Right lobe of liver (tissue), 6 donors: ENCODE measurements at regions not wholly inside any gene's neighbourhood (a gene's known extent, or its start where the extent isn't known, plus 50 kb on each side); places are given as distances from the start of the nearest gene placed in this dataset.

Experiments
- ATAC-seq, 4 donors: fragments of 200-7000 bp; cut with Tn5 transposase; one replicate each; pipeline ENCODE4 v1.9.1; 2020; ENCODE audit warnings: mild to moderate bottlenecking in 4 of 4, moderate library complexity in 4 of 4
- DNase-seq, 3 donors: peaks; one replicate each; pipeline ENCODE4 v3.0.0-alpha.2; 2020
- H3K27ac ChIP-seq, 3 donors: fragments of 200-600 bp; one replicate each; pipeline ENCODE4 v1.8.0; 2022
- H3K27me3 ChIP-seq, 2 donors: fragments of 200-600 bp; one replicate each; pipeline ENCODE4 v1.8.0; 2022
- H3K36me3 ChIP-seq, 4 donors: fragments of 200-600 bp; sonication (generic) in 1 of 4; one replicate each; pipeline versions ENCODE4 v1.5.1 to v1.8.0; 2017 to 2022; ENCODE audit warnings: control low read depth in 1 of 4
- H3K4me1 ChIP-seq, 4 donors: fragments of 200-600 bp; sonication (generic) in 1 of 4; one replicate each; pipeline versions ENCODE4 v1.5.1 to v1.8.0; 2017 to 2022; ENCODE audit warnings: control low read depth in 1 of 4
- H3K4me3 ChIP-seq, 3 donors: fragments of 200-600 bp; one replicate each; pipeline ENCODE4 v1.8.0; 2022
- H3K9me3 ChIP-seq, 4 donors: fragments of 200-600 bp; sonication (generic) in 1 of 4; one replicate each; pipeline versions ENCODE4 v1.5.1 to v1.8.0; 2017 to 2022; ENCODE audit warnings: control low read depth in 1 of 4
- POLR2A ChIP-seq: fragments of 450-650 bp; IDR thresholded peaks from one replicate; pipeline ENCODE4 v1.6.1; 2017; ENCODE audit warnings: antibody characterized with exemption, mild to moderate bottlenecking
- WGBS: methylation state at CpG from one replicate; pipeline ENCODE4 v1.1.6; 2018; ENCODE audit warnings: low coverage, low lambda C conversion rate; ENCODE audit not compliant: insufficient coverage; ENCODE audit errors: missing lambda C conversion rate; 5-methylcytosine and 5-hydroxymethylcytosine counted together
- intact Hi-C, 2 donors: fragments of 100-400 bp; cut with DNase I; formaldehyde crosslinking; loops; one replicate each; pipeline versions ENCODE4 v1.11.2 to v1.14.1; 2022
- TF ChIP-seq, protein P1 (sequence below), 4 donors: fragments of 200-600 bp in 3 of 4; fragments of 450-650 bp in 1 of 4; IDR thresholded peaks; one replicate each; pipeline versions ENCODE4 v1.5.1 to v1.8.0; 2016 to 2022; ENCODE audit warnings: antibody characterized with exemption in 4 of 4, mild to moderate bottlenecking in 2 of 4
- donor health status: DM: no; HTN: yes; CAD: no.
- donor health status: DM: no; HTN: no; CAD: no.
- donor health status: DM: no; HTN: no; CAD: no.
- donor health status: DM: no; HTN: yes; CAD: no.
- donor health status: DM: no; HTN: yes; CAD: no.

- intact Hi-C loops = no loop called here
- Histone ChIP-seq H3K4me3 (no peak overlapping the region), H3K4me1 (no peaks in the 10 kb centered on the region), H3K9me3 (no peaks in the 10 kb centered on the region), H3K27ac (no peak overlapping the region), H3K27me3 (no peaks in the 10 kb centered on the region), H3K36me3 (no peaks in the 10 kb centered on the region)
- ATAC-seq (no peak), DNase-seq (no peak)
- TF ChIP-seq, protein P1, sequence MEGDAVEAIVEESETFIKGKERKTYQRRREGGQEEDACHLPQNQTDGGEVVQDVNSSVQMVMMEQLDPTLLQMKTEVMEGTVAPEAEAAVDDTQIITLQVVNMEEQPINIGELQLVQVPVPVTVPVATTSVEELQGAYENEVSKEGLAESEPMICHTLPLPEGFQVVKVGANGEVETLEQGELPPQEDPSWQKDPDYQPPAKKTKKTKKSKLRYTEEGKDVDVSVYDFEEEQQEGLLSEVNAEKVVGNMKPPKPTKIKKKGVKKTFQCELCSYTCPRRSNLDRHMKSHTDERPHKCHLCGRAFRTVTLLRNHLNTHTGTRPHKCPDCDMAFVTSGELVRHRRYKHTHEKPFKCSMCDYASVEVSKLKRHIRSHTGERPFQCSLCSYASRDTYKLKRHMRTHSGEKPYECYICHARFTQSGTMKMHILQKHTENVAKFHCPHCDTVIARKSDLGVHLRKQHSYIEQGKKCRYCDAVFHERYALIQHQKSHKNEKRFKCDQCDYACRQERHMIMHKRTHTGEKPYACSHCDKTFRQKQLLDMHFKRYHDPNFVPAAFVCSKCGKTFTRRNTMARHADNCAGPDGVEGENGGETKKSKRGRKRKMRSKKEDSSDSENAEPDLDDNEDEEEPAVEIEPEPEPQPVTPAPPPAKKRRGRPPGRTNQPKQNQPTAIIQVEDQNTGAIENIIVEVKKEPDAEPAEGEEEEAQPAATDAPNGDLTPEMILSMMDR (IDR thresholded peaks at IDR 0.05) = no peak
- TF ChIP-seq POLR2A = no peak
- 71% methylated on average over 4 of the region's 4 CpGs for WGBS
These were observed 326.8 kb downstream of the RASEF start for GRCh38 chr9:82736126-82736525.

GRCh38 chr9:82736701-82737100, 326.2 kb downstream of the RASEF start:
- no peaks in the 10 kb centered on the region for H3K4me1 ChIP-seq
- no peak for DNase-seq
- 36% methylated on average over 2 of the region's 2 CpGs for WGBS
- TF ChIP-seq, protein P1 (IDR thresholded peaks at IDR 0.05) = no peak
- no peak for TF ChIP-seq POLR2A
- no peak overlapping the region for H3K4me3 ChIP-seq
- no peaks in the 10 kb centered on the region for H3K9me3 ChIP-seq
- no peaks in the 10 kb centered on the region for H3K27me3 ChIP-seq
- no peak for ATAC-seq
- no peaks in the 10 kb centered on the region for H3K36me3 ChIP-seq
- intact Hi-C loops = no loop called here
- H3K27ac ChIP-seq = no peak overlapping the region

DNA sequence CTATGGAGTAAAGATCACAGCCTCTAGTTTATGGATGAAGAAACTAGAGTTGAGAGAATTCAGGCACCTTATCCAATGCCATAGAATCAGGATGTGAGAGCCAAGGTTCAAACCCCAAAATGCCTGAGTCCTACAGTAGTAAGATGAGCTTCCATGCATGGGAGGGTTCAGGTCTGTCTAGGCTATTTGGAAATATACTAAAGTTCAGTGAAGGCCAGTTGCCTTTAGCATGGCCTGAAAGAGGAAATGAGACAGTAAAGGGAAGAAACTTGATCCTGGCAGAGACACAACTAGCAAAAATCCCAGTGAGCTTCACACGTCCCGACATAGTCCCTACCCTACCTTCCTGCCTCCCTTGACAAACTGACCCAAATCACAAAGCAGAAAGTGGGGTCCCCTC, 317.0 kb downstream of the RASEF start:
- no peak for TF ChIP-seq POLR2A
- TF ChIP-seq, protein P1 (IDR thresholded peaks at IDR 0.05) = no peak
- Histone ChIP-seq H3K27ac (no peak overlapping the region), H3K36me3 (no peaks in the 10 kb centered on the region), H3K9me3 (no peaks in the 10 kb centered on the region), H3K4me1 (no peaks in the 10 kb centered on the region), H3K27me3 (no peaks in the 10 kb centered on the region), H3K4me3 (no peak overlapping the region)
- intact Hi-C loops = no loop called here
- DNase-seq (no peak), ATAC-seq (no peak)
- no CpG with 5 or more reads among the region's 2 CpGs for WGBS

- Histone ChIP-seq H3K9me3 (no peaks in the 10 kb centered on the region), H3K36me3 (no peaks in the 10 kb centered on the region), H3K4me1 (no peaks in the 10 kb centered on the region), H3K4me3 (no peak overlapping the region), H3K27ac (no peak overlapping the region), H3K27me3 (no peaks in the 10 kb centered on the region)
- no peak for ATAC-seq
- WGBS = 66% methylated on average over 7 of the region's 7 CpGs
- no peak for TF ChIP-seq POLR2A
- TF ChIP-seq, protein P1 (IDR thresholded peaks at IDR 0.05) = no peak
- DNase-seq = no peak
- intact Hi-C loops = no loop called here
These were observed 312.5 kb downstream of the RASEF start for GRCh38 chr9:82750411-82750913.

DNA sequence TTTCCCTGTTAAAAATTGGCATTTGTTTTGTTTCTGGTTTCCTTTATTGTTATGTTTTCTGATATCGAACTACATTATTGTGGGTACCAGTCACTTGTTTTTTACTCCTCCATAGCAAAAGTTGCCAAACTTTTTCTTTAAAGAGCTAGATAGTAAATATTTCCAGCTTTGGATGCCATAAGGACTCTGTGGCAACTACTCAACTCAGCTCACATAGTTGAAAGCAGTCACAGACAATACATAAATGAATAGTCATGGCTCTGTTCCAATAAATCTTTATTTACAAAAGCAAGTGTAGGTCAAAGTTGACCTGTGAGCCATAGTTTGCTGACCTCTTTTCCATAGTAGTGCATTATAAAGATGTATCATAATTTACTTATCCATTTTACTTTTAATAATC, 305.0 kb downstream of the RASEF start:
- no peaks in the 10 kb centered on the region for H3K36me3 ChIP-seq
- H3K27ac ChIP-seq = no peak overlapping the region
- no peak for ATAC-seq
- DNase-seq = no peak
- intact Hi-C loops = no loop called here
- H3K4me3 ChIP-seq = no peak overlapping the region
- H3K27me3 ChIP-seq = no peaks in the 10 kb centered on the region
- H3K4me1 ChIP-seq = no peaks in the 10 kb centered on the region
- 20% methylated on average over 1 of the region's 1 CpG for WGBS
- TF ChIP-seq POLR2A = no peak
- TF ChIP-seq, protein P1 (IDR thresholded peaks at IDR 0.05) = no peak
- H3K9me3 ChIP-seq = no peaks in the 10 kb centered on the region
